GM10266 (cell line): ENCODE measurements at regions not wholly inside any gene's neighbourhood (a gene's known extent, or its start where the extent isn't known, plus 50 kb on each side); places are given as distances from the start of the nearest gene placed in this dataset.

Experiments used
- DNase-seq: peaks from one replicate; pipeline ENCODE4 v3.0.0; 2012; ENCODE audit errors: extremely low spot score
- TF ChIP-seq, protein P1 (sequence below): IDR thresholded peaks from 2 replicates; pipeline ENCODE4 v1.5.1; 2012; ENCODE audit warnings: mild to moderate bottlenecking, low read depth; ENCODE audit not compliant: control insufficient read depth, insufficient read depth; ENCODE audit errors: missing control alignments

DNA sequence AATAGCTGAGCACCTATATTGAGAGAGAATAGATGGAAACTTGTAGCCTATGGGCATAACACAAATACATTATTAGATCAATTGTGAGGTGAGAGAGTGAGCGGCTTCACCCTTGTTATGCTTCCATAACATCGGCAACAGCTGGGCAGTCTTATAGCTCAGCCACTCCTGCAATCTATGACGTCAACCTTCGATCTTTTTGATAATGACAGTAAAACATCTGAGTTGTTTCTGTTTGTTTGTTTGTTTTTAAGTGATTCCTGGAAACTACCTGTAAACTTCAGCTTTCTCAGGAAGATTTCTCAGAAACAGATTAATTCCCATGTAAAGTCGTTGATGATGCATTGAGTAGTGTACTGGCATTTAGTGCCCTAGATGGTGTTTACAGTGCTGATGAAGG is 90.0 kb downstream of the DSEL start:
- TF ChIP-seq, protein P1, sequence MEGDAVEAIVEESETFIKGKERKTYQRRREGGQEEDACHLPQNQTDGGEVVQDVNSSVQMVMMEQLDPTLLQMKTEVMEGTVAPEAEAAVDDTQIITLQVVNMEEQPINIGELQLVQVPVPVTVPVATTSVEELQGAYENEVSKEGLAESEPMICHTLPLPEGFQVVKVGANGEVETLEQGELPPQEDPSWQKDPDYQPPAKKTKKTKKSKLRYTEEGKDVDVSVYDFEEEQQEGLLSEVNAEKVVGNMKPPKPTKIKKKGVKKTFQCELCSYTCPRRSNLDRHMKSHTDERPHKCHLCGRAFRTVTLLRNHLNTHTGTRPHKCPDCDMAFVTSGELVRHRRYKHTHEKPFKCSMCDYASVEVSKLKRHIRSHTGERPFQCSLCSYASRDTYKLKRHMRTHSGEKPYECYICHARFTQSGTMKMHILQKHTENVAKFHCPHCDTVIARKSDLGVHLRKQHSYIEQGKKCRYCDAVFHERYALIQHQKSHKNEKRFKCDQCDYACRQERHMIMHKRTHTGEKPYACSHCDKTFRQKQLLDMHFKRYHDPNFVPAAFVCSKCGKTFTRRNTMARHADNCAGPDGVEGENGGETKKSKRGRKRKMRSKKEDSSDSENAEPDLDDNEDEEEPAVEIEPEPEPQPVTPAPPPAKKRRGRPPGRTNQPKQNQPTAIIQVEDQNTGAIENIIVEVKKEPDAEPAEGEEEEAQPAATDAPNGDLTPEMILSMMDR, result no peak
- no peak for DNase-seq

DNA sequence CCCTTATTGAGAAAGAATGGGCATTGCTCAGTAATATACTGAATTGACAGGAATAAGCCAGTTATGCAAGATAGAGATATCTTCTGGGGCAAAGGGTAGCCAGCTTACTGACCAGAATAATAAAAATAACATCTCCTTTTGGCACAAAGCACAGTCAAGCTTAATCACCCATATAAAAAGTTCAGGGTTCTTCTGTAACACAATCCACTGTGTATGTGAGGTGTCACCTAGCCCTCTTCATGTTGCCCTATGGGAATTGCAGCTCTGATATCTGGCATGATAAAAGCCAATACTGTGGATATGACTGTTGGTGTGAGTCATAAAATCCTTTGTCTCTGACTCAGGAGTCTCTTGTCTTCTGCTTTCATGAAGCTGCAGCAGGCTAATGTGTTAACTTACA is 90.8 kb downstream of the DSEL start:
- no peak for DNase-seq
- TF ChIP-seq, protein P1, result no peak

DNA sequence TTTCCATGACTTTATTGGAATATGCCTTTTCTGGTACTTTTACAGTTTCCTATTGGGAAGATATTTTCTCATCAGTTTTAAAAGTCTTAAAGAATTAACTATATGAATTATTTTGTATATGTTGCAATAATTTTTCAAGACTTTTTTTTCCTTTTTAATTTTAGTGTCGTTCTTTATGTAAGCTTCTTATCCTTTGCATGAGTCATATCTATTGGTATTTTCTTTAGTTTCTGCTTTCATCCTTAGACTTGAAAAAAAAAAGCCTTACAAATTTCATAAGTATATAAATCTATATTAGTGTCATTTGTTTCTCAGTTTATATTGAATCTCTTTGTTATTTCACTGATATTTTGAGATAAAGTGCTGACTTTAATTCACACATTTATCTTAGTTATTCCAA is 94.9 kb downstream of the DSEL start:
- DNase-seq, result no peak
- TF ChIP-seq, protein P1, result no peak

DNA sequence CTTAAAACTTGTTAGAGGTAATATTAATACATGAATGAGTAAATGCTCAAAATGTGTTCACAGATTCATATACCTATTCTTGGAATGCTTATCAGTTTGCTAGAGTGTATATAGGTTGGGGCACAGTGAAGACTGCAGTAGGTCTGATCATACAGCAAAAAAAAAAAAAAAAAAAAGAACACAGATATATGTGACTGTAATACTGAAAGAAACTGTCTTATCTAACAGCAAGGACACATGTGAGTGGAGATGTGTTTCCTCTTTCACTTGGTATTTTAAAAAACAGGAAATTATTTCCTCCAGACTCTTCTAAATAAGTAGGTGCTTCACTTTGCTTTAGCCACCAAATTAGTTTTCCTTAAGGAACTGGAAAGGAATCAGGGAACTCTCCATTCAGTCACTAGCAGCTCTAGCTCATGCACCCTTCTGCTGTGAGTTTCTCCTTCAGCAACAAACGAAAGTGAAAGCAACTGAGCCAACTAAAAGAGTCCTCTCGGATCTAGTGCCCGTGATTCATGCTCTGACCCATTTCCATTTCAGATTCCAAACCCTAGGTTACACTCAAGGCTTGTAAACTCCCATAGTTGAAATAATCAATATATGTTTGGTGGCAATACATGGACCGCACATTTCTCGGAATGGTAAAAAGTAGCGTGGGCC is 98.5 kb downstream of the DSEL start:
- DNase-seq, result peak; percentile 4
- TF ChIP-seq, protein P1, result no peak

DNA sequence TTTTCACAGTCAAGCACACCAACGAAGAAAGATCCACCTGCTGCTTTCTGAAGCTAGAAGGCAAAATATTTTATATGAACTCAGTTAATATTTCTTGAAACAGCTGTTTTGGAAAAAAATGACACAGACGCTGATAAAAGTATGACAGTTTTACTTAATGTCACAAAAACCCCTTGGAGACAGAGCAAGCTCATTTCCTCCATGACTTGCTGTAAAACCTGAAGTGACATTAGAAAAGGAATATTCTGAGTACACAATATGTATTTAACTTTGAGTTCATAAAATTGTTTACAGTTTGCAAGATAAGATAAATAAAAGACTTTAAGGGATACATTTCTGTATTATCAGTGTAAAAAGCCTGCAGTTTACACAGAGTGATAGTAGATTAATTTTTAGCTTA is 105.4 kb downstream of the DSEL start:
- DNase-seq, result no peak
- TF ChIP-seq, protein P1, result no peak

DNA sequence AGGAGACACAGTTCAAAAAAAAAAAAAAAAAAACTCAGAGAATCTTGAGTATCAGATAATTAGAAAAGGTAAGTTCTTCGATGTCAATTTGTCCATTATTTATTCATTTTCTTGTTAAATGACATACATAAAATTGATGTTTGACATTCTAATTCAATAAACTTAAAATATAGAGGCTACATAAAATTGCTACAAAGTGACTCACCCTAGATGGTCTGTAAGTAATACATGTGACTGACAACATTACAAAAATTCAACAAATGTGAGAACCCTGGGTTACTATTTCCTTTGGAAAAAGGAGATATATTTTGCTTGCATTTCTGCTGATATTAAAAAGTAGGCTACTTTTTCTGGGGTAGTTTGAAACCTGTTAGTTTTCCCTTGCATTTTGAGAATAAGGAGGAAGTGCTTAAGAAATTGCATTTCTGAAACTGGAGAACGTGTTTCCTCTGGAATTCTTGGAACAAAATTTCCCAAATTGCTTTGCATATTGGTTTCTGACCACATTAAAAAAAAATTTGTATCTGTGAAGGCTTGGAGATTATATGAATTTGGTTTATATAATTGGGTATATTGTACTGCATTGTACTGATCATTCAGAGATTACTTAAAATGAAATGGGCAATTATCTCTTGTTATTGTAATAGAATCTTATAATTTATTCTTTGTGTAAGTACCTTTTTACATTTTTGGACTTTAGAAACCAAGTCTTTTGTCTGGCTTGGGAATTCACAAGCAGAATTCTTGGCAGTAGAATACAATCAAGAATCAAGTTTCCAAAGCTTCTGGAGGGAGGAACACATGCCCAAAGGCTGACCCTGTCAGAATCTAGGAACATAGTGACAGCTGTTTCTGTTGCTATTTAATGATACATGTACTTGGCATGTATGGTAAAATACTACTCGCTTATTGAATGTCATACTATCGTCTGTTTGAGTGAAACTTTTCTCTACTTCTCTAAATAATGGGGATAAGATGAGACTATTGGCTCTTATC is 106.1 kb downstream of the DSEL start:
- TF ChIP-seq, protein P1, result no peak
- DNase-seq, result no peak

DNA sequence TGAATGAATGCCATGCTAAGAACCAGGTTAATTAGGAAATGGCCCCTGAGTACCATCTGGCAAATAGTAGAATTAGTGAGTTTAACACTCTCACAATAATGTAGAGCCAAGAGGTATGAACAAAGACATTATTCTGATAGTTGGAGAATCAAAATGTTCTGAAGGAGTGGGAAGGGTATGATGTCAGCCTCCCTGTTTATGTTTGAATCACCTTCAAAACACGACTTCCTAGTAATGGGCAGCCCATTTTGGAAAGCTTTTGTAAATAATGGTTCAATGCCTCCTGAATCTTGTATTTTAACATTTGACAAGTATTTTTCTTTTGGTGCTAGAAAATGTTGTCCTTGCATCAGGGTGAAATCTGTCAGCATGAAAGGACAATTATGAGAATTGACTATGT is 108.3 kb downstream of the DSEL start:
- TF ChIP-seq, protein P1, result no peak
- DNase-seq, result no peak
